Activated naive CD8-positive, alpha-beta T cell treated with anti-CD3 and anti-CD28 coated beads, Interleukin-2, amount 10 ng/mL, durations not matched to agents 7 days and 5 days (primary cell): ENCODE measurements at regions not wholly inside any gene's neighbourhood (a gene's known extent, or its start where the extent isn't known, plus 50 kb on each side); places are given as distances from the start of the nearest gene placed in this dataset.

Experiments
- ATAC-seq: fragments of 150-1000 bp; cut with Tn5 transposase; one replicate; pipeline ENCODE4 v1.10.0; 2021; ENCODE audit warnings: low read depth, moderate library complexity
- POLR2A ChIA-PET: fragments of 350-600 bp; sonication (Branson Sonifier 250); formaldehyde crosslinking; loops from one replicate; lab custom pipeline; 2021; ENCODE audit warnings: antibody characterized with exemption; lab: Charles Lee
- DNase-seq: peaks from one replicate; pipeline ENCODE4 v3.0.0; 2021
- H3K27ac Mint-ChIP-seq: one replicate; pipeline ENCODE4 v1.8.0; 2022; ENCODE audit warnings: mild to moderate bottlenecking, mixed read lengths
- H3K27me3 Mint-ChIP-seq: one replicate; pipeline ENCODE4 v1.8.0; 2022; ENCODE audit warnings: mild to moderate bottlenecking, moderate library complexity, mixed read lengths
- H3K36me3 Mint-ChIP-seq: one replicate; pipeline ENCODE4 v1.8.0; 2021; ENCODE audit warnings: mild to moderate bottlenecking, mixed read lengths
- H3K4me1 Mint-ChIP-seq: one replicate; pipeline ENCODE4 v1.8.0; 2021; ENCODE audit warnings: mixed read lengths
- H3K4me3 Mint-ChIP-seq: one replicate; pipeline ENCODE4 v1.8.0; 2022; ENCODE audit warnings: mild to moderate bottlenecking, moderate library complexity, mixed read lengths
- H3K9me3 Mint-ChIP-seq: one replicate; pipeline ENCODE4 v1.8.0; 2021; ENCODE audit warnings: mixed read lengths

GRCh38 chr6:11920566-11920965 is 91.5 kb upstream of the HIVEP1 start:
- POLR2A ChIA-PET: no interaction called here
- ATAC-seq: no peak
- no peak for DNase-seq
- no peak overlapping the region for H3K4me3 Mint-ChIP-seq
- no peak overlapping the region for H3K27ac Mint-ChIP-seq
- no peaks in the 10 kb centered on the region for H3K9me3 Mint-ChIP-seq
- H3K36me3 Mint-ChIP-seq: no peaks in the 10 kb centered on the region
- H3K4me1 Mint-ChIP-seq: no peaks in the 10 kb centered on the region
- H3K27me3 Mint-ChIP-seq: no peaks in the 10 kb centered on the region

- H3K27me3 Mint-ChIP-seq: no peaks in the 10 kb centered on the region
- no peak overlapping the region for H3K4me3 Mint-ChIP-seq
- ATAC-seq (no peak), DNase-seq (no peak)
- no peaks in the 10 kb centered on the region for H3K4me1 Mint-ChIP-seq
- POLR2A ChIA-PET: no interaction called here
- no peaks in the 10 kb centered on the region for H3K36me3 Mint-ChIP-seq
- no peak overlapping the region for H3K27ac Mint-ChIP-seq
- no peaks in the 10 kb centered on the region for H3K9me3 Mint-ChIP-seq
Measured at GRCh38 chr6:11919771-11920440, 92.2 kb upstream of the HIVEP1 start.

- Mint-ChIP-seq H3K9me3 (no peaks in the 10 kb centered on the region), H3K4me3 (no peak overlapping the region), H3K27ac (no peak overlapping the region), H3K27me3 (no peaks in the 10 kb centered on the region), H3K36me3 (no peaks in the 10 kb centered on the region), H3K4me1 (no peaks in the 10 kb centered on the region)
- ATAC-seq (no peak), DNase-seq (no peak)
- POLR2A ChIA-PET: no interaction called here
Measured at GRCh38 chr6:11918739-11919605, 93.1 kb upstream of the HIVEP1 start.

- Mint-ChIP-seq H3K4me3 (no peak overlapping the region), H3K36me3 (no peaks in the 10 kb centered on the region), H3K4me1 (no peaks in the 10 kb centered on the region), H3K27me3 (no peaks in the 10 kb centered on the region), H3K27ac (no peak overlapping the region), H3K9me3 (no peaks in the 10 kb centered on the region)
- no peak for DNase-seq
- no peak for ATAC-seq
- POLR2A ChIA-PET: no interaction called here
Measured at GRCh38 chr6:11917951-11918738, 94.0 kb upstream of the HIVEP1 start.

- DNase-seq: no peak
- ATAC-seq: no peak
- Mint-ChIP-seq H3K27me3 (no peaks in the 10 kb centered on the region), H3K27ac (no peak overlapping the region), H3K4me3 (no peak overlapping the region), H3K9me3 (peaks cover 2% of the 10 kb centered on the region), H3K4me1 (peaks cover 5% of the 10 kb centered on the region), H3K36me3 (no peaks in the 10 kb centered on the region)
- POLR2A ChIA-PET: no interaction called here
Measured at GRCh38 chr6:11912420-11912819, 99.7 kb upstream of the HIVEP1 start.

GRCh38 chr6:11911538-11911937 is 100.6 kb upstream of the HIVEP1 start:
- DNase-seq: no peak
- no peak overlapping the region for H3K4me3 Mint-ChIP-seq
- H3K27me3 Mint-ChIP-seq: no peaks in the 10 kb centered on the region
- H3K36me3 Mint-ChIP-seq: peaks cover 2% of the 10 kb centered on the region
- peaks cover 4% of the 10 kb centered on the region for H3K9me3 Mint-ChIP-seq
- H3K4me1 Mint-ChIP-seq: peaks cover 5% of the 10 kb centered on the region
- H3K27ac Mint-ChIP-seq: no peak overlapping the region
- no peak for ATAC-seq
- POLR2A ChIA-PET: no interaction called here

GRCh38 chr6:11909696-11910132 is 102.4 kb upstream of the HIVEP1 start:
- POLR2A ChIA-PET: no interaction called here
- ATAC-seq (no peak), DNase-seq (no peak)
- peaks cover 2% of the 10 kb centered on the region for H3K36me3 Mint-ChIP-seq
- H3K4me1 Mint-ChIP-seq: peaks cover 5% of the 10 kb centered on the region
- peaks cover 4% of the 10 kb centered on the region for H3K9me3 Mint-ChIP-seq
- no peak overlapping the region for H3K27ac Mint-ChIP-seq
- H3K27me3 Mint-ChIP-seq: no peaks in the 10 kb centered on the region
- no peak overlapping the region for H3K4me3 Mint-ChIP-seq

GRCh38 chr6:11908436-11909105 is 103.5 kb upstream of the HIVEP1 start:
- Mint-ChIP-seq H3K27ac (no peak overlapping the region), H3K27me3 (no peaks in the 10 kb centered on the region), H3K9me3 (peaks cover 4% of the 10 kb centered on the region), H3K36me3 (peaks cover 2% of the 10 kb centered on the region), H3K4me1 (peaks cover 5% of the 10 kb centered on the region), H3K4me3 (no peak overlapping the region)
- no peak for DNase-seq
- POLR2A ChIA-PET: no interaction called here
- no peak for ATAC-seq

- Mint-ChIP-seq H3K4me1 (peaks cover 13% of the 10 kb centered on the region), H3K36me3 (peaks cover 7% of the 10 kb centered on the region), H3K4me3 (no peak overlapping the region), H3K27me3 (peaks cover 8% of the 10 kb centered on the region), H3K9me3 (peaks cover 4% of the 10 kb centered on the region), H3K27ac (no peak overlapping the region)
- DNase-seq (no peak), ATAC-seq (no peak)
- POLR2A ChIA-PET: no interaction called here
Measured at GRCh38 chr6:11903645-11904044, 108.5 kb upstream of the HIVEP1 start.

- no peak for ATAC-seq
- Mint-ChIP-seq H3K27me3 (peaks cover 8% of the 10 kb centered on the region), H3K36me3 (peaks cover 7% of the 10 kb centered on the region)
Measured at GRCh38 chr6:11902527-11902926, 109.6 kb upstream of the HIVEP1 start.

GRCh38 chr6:11900662-11901598 is 111.2 kb upstream of the HIVEP1 start:
- Mint-ChIP-seq H3K27me3 (peaks cover 8% of the 10 kb centered on the region), H3K9me3 (peaks cover 2% of the 10 kb centered on the region), H3K36me3 (peaks cover 5% of the 10 kb centered on the region), H3K27ac (no peak overlapping the region), H3K4me1 (peaks cover 13% of the 10 kb centered on the region), H3K4me3 (peak overlapping the region; percentile 61)
- ATAC-seq (peak; percentile 68), DNase-seq (no peak)
- POLR2A ChIA-PET: no interaction called here

More at GRCh38 chr6:11902527-11902926, 109.6 kb upstream of the HIVEP1 start:
- Mint-ChIP-seq H3K27ac (no peak overlapping the region), H3K4me3 (no peak overlapping the region), H3K9me3 (peaks cover 4% of the 10 kb centered on the region), H3K4me1 (peaks cover 13% of the 10 kb centered on the region)
- POLR2A ChIA-PET: no interaction called here
- no peak for DNase-seq

GRCh38 chr6:11899645-11900044 is 112.5 kb upstream of the HIVEP1 start:
- H3K27ac Mint-ChIP-seq: no peak overlapping the region
- ATAC-seq (no peak), DNase-seq (no peak)
- H3K4me3 Mint-ChIP-seq: no peak overlapping the region
- peaks cover 4% of the 10 kb centered on the region for H3K9me3 Mint-ChIP-seq
- H3K4me1 Mint-ChIP-seq: peaks cover 13% of the 10 kb centered on the region
- peaks cover 7% of the 10 kb centered on the region for H3K36me3 Mint-ChIP-seq
- peaks cover 8% of the 10 kb centered on the region for H3K27me3 Mint-ChIP-seq
- POLR2A ChIA-PET: no interaction called here
